HG03135 (cell line): ENCODE measurements at regions not wholly inside any gene's neighbourhood (a gene's known extent, or its start where the extent isn't known, plus 50 kb on each side); places are given as distances from the start of the nearest gene placed in this dataset.
"Not testable (repeated sequence)": the region's sequence is repeated elsewhere in the genome, so short reads cannot be mapped to it uniquely, and the experiment has no call there.

Experiments used
- ATAC-seq: cut with Tn5 transposase; IDR thresholded peaks from one replicate; pipeline ENCODE4 v1.9.1; 2021; ENCODE audit warnings: mild to moderate bottlenecking, moderate library complexity; ENCODE audit not compliant: unreplicated experiment

DNA sequence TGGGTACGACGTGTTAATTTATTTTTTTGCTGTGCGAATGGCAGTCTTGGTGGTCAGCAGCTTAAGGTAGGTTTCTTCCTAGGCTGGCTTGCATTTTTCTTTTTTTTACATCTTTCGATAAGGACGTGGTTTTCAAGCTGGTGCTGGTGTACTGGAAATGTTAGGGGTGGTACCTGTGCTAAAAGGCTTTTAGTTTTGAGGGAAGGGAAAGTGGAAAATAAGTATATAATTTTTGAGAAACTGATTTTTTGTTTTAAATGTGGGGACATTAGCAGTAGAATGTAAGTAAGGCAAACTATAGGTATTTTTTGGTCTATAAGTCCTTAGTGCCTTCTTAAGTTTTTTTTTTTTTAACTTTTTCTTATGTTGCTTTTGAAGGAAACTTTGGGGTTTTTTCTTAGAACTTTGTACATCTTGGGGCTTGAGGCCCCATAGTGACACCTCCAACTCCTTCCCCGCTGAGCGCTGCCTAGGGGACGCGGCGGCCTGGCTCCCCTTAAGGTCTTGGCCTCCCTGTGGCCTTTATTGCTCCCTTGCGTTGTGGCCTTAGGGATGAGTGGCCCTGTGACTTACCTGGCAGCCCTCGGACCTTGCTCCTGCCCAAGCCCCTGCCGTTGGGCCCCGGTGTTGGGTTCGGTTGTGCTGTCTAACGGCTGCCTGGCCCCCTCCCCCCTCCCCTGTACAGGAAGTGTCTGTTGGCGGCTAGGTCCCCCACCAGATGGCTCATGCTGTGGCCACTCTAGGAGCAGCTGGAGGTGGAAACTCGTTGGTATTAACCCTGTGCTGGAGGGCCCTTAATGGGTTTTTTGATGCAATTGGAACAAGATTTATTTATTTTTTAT is 88.0 kb upstream of the RPRML start:
- peak; percentile 69 for ATAC-seq

DNA sequence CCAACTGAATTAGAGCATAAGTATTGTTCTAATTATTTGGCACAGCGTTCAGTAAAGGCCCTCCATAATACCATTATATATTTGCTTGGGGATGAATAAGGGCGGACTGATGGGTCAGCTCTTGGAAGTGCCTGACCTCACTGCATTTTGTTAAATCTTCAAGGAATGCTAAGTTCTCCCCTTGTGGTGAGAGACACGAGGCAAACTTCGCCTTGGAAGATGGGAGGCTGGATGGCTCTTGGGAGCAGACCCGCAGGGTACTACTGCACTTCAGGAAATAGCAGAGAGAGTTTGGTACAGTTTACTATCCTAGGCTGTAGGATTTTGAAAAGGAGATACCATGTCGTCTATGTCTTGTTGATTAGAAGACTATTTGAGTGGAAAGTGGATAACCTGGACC is 87.0 kb upstream of the RPRML start:
- ATAC-seq = no peak

- no peak for ATAC-seq
Observed at GRCh38 chr17:47064684-47065083, 85.6 kb upstream of the RPRML start.

DNA sequence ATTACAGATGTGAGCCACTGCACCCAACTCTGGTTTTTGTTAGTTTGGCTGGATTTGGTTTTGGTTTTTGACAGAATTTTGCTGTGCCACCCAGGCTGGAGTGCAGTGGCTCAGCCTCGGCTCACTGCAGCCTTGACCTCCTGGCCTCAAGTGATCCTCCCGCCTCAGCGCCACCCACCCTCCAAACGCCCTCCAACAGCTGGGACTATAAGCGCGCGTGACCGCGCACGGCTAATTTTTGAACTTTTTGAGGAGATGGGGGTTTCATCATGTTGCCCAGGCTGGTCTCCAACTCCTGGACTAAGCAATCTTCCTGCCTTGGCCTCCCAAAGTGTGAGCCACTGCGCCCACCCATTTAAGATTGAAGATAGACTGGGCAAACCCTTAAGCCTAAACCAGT is 84.4 kb upstream of the RPRML start:
- ATAC-seq = no peak

GRCh38 chr17:47062851-47063250 is 83.8 kb upstream of the RPRML start:
- not testable (repeated sequence) for ATAC-seq

- ATAC-seq = not testable (repeated sequence)
Observed at GRCh38 chr17:47060005-47060404, 81.0 kb upstream of the RPRML start.

GRCh38 chr17:47057830-47058229 is 78.8 kb upstream of the RPRML start:
- ATAC-seq = no peak

DNA sequence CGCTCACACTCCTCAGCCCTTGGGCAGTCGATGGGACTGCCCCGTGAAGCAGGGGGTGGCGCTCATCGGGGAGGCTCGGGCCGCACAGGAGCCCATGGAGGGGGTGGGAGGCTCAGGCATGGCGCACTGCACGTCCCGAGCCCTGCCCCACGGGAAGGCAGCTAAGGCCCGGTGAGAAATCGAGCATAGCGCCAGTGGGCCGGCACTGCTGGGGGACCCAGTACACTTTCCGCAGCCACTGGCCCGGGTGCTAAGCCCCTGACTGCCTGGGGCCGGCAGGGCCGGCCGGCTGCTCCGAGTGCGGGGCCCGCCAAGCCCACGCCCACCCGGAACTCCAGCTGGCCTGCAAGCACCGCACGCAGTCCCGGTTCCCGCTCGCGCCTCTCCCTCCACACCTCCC is 78.2 kb upstream of the RPRML start:
- not testable (repeated sequence) for ATAC-seq

GRCh38 chr17:47056687-47057086 is 77.6 kb upstream of the RPRML start:
- not testable (repeated sequence) for ATAC-seq
